Heart left ventricle (tissue), 16 donors: ENCODE measurements at regions not wholly inside any gene's neighbourhood (a gene's known extent, or its start where the extent isn't known, plus 50 kb on each side); places are given as distances from the start of the nearest gene placed in this dataset.

Source experiments
- ATAC-seq, 4 donors: fragments of 200-7000 bp; cut with Tn5 transposase; one replicate each; pipeline ENCODE4 v1.9.1; 2020 to 2022; ENCODE audit warnings: moderate library complexity in 4 of 4, mild to moderate bottlenecking in 3 of 4, moderate number of reproducible peaks in 1 of 4
- DNase-seq, 5 donors: peaks; one replicate each; pipeline ENCODE4 v3.0.0-alpha.2; 2020
- H3K27ac ChIP-seq, 12 donors: fragments of 200-600 bp; sonication (generic) in 4 of 12; one replicate each; pipeline versions ENCODE4 v1.5.0 to v1.8.0; 2016 to 2022; ENCODE audit warnings: mild to moderate bottlenecking in 2 of 12
- H3K27me3 ChIP-seq, 9 donors: fragments of 200-600 bp; sonication (generic) in 2 of 9; one replicate each; pipeline versions ENCODE4 v1.5.1 to v1.8.0; 2016 to 2022; ENCODE audit warnings: mild to moderate bottlenecking in 3 of 9
- H3K36me3 ChIP-seq, 9 donors: fragments of 200-600 bp; sonication (generic) in 2 of 9; one replicate each; pipeline versions ENCODE4 v1.5.0 to v1.8.0; 2018 to 2022; ENCODE audit warnings: mild to moderate bottlenecking in 2 of 9
- H3K4me1 ChIP-seq, 12 donors: fragments of 200-600 bp; sonication (generic) in 4 of 12; one replicate each; pipeline versions ENCODE4 v1.5.0 to v1.8.0; 2016 to 2022; ENCODE audit warnings: mild to moderate bottlenecking in 3 of 12
- H3K4me3 ChIP-seq, 12 donors: fragments of 200-600 bp; sonication (generic) in 4 of 12; one replicate each; pipeline versions ENCODE4 v1.5.0 to v1.8.0; 2017 to 2022; ENCODE audit warnings: mild to moderate bottlenecking in 9 of 12, moderate library complexity in 4 of 12
- H3K9me3 ChIP-seq, 12 donors: fragments of 200-600 bp; sonication (generic) in 4 of 12; one replicate each; pipeline versions ENCODE4 v1.5.0 to v1.8.0; 2016 to 2022; ENCODE audit warnings: mild to moderate bottlenecking in 1 of 12
- CTCF ChIP-seq, 12 donors: fragments of 200-600 bp; sonication (generic) in 4 of 12; IDR thresholded peaks; one replicate each; pipeline versions ENCODE4 v1.5.0 to v1.8.0; 2018 to 2022; ENCODE audit warnings: antibody characterized with exemption in 12 of 12, mild to moderate bottlenecking in 5 of 12
- POLR2A ChIP-seq, 2 donors: fragments of 450-650 bp; IDR thresholded peaks; one replicate each; pipeline ENCODE4 v1.6.1; 2017; ENCODE audit warnings: antibody characterized with exemption in 2 of 2, mild to moderate bottlenecking in 2 of 2, moderate library complexity in 2 of 2
- WGBS, 4 donors: extraction: QIAGEN DNeasy Blood & Tissue Kit in 2 of 4; methylation state at CpG; one replicate each; pipeline versions ENCODE4 v1.1.5 to v1.1.7; 2013 to 2018; 5-methylcytosine and 5-hydroxymethylcytosine counted together
- intact Hi-C, 10 donors: fragments of 100-400 bp; cut with DNase I; formaldehyde crosslinking; loops; one replicate each; pipeline versions ENCODE4 v1.11.1 to v1.14.2; 2022
- donor health status: ischemic (EF 13 %, LVEDD 7.1; RV severe dilation, severe dysfunction).
- donor health status: healthy with polysubstance abuse.
- donor health status: DM: no; HTN: yes; CAD: no.
- donor health status: DM: no; HTN: no; CAD: no.
- donor health status: ischemic (EF 25% LVEDD 6.9; RV normal size, moderate dysfunction).
- donor health status: ischemic (EF 25% LVEDD 5.7; RV mildly dilated, moderate dysfunction).
- donor health status: healthy.
- donor health status: DM: yes; HTN: yes; CAD: no.
- donor health status: ischemic (EF 35%, LVEDD 5.7; RV mildly dilated, moderate dysfunction).
- donor health status: nonischemic (EF 11% LVEDD 7.7; RV severe dilation, severe dysfunction).
- donor health status: DM: yes; HTN: yes; CAD: no.
- donor health status: PGD.
- donor health status: ischemic (EF 29% LVEDD 5.4; RV normal size, mild dysfunction).
- donor health status: nonischemic (EF 23%, LVEDD 6.1; RV moderate dilation, normal function).

DNA sequence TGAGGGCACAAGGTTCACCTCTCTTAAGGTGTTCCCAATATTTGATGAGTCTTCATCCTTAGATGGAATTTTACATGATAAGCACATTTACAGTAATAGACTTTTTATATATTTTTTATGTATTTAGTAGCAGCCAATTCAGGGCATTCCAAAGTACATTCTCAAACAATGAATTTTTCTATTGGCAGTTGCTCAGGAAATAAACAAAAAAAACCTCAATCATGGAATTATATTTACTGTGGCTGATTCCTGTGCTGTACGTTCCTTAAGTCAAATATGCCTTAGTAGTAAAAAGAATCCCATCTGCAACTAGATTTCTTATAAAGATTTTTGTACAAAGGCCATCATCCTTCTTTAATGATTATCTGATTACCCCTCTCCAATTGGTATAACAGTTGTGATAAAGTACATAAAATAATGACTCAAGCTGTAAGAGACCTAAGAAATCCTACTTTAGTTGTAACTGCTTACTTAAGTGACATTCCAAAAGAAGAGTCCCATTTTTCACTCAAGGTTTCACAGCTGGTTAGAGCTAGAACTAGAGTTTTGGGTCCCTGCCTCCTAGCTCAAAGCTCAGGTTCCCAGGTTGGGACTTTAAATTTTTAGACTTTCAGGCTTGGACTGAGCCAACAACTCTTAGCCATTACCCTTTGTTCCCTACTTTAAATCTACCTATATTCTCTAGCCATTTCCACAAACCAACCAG lies 152.7 kb downstream of the FHIP1A start:
- ATAC-seq, result no peak
- H3K36me3 ChIP-seq, result no peaks in the 10 kb centered on the region
- no peak overlapping the region for H3K4me3 ChIP-seq
- intact Hi-C loops, result loop anchor here in 1 of 10 donors (10.0 kb wide), 1 partner anchor 373 kb away; no protein-coding TSS in a partner anchor
- no peak for TF ChIP-seq POLR2A (IDR thresholded peaks at IDR 0.05)
- TF ChIP-seq CTCF (IDR thresholded peaks at IDR 0.05), result no peak
- H3K27ac ChIP-seq, result no peak overlapping the region
- 36 to 64% (median 47%) methylated on average over 1 of the region's 1 CpG for WGBS, 4 donors
- H3K27me3 ChIP-seq, result no peaks in the 10 kb centered on the region
- H3K4me1 ChIP-seq, result no peaks in the 10 kb centered on the region
- no peak for DNase-seq
- no peaks in the 10 kb centered on the region for H3K9me3 ChIP-seq

DNA sequence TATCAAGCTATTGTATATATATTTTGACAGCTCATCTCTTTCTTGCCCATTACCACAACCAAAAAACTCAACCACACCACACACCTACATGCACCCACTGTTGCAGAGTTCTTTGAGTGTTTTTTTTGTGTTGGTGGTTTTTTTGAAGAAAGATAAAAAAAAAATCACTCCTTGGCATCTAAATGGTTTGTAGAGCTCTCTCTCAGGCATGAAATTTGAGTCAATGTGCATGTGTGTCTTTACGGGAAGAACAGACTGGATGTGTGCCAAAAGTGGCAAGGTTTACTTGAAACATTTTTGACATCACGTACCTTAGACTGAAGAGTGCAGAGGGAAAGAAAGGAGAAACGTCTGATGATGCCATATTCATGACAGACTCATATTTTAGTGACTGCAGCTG lies 154.2 kb downstream of the FHIP1A start:
- Histone ChIP-seq H3K4me3 (no peak overlapping the region), H3K27me3 (no peaks in the 10 kb centered on the region), H3K4me1 (no peaks in the 10 kb centered on the region), H3K27ac (no peak overlapping the region), H3K36me3 (no peaks in the 10 kb centered on the region), H3K9me3 (no peaks in the 10 kb centered on the region)
- DNase-seq, result no peak
- TF ChIP-seq POLR2A (IDR thresholded peaks at IDR 0.05), result no peak
- no peak for TF ChIP-seq CTCF (IDR thresholded peaks at IDR 0.05)
- 23 to 33% (median 28%) methylated on average over 3 of the region's 3 CpGs for WGBS, 4 donors
- ATAC-seq, result no peak
- intact Hi-C loops, result loop anchor here in 1 of 10 donors (10.0 kb wide), 1 partner anchor 372 kb away; no protein-coding TSS in a partner anchor

GRCh38 chr4:151564321-151564720 lies 155.3 kb downstream of the FHIP1A start:
- Histone ChIP-seq H3K4me1 (peaks cover 0 to 2% (median 0%) of the 10 kb centered on the region in 12 donors), H3K36me3 (no peaks in the 10 kb centered on the region), H3K27me3 (no peaks in the 10 kb centered on the region), H3K9me3 (no peaks in the 10 kb centered on the region), H3K4me3 (no peak overlapping the region), H3K27ac (no peak overlapping the region)
- intact Hi-C loops, result loop anchor here in 1 of 10 donors (10.0 kb wide), 1 partner anchor 370 kb away; no protein-coding TSS in a partner anchor
- ATAC-seq (no peak), DNase-seq (no peak)
- WGBS, 4 donors, result 86 to 96% (median 92%) methylated on average over 2 of the region's 2 CpGs
- no peak for TF ChIP-seq POLR2A (IDR thresholded peaks at IDR 0.05)
- no peak for TF ChIP-seq CTCF (IDR thresholded peaks at IDR 0.05)

GRCh38 chr4:151565583-151565982 lies 156.6 kb downstream of the FHIP1A start:
- WGBS, 4 donors, result 81 to 91% (median 85%) methylated on average over 3 of the region's 3 CpGs
- intact Hi-C loops, result loop anchor here in 1 of 10 donors (10.0 kb wide), 1 partner anchor 369 kb away; no protein-coding TSS in a partner anchor
- H3K27me3 ChIP-seq, result no peaks in the 10 kb centered on the region
- TF ChIP-seq POLR2A (IDR thresholded peaks at IDR 0.05), result no peak
- H3K4me1 ChIP-seq, result peaks cover 0 to 5% (median 0%) of the 10 kb centered on the region in 12 donors
- no peak for DNase-seq
- H3K36me3 ChIP-seq, result no peaks in the 10 kb centered on the region
- H3K9me3 ChIP-seq, result no peaks in the 10 kb centered on the region
- H3K4me3 ChIP-seq, result no peak overlapping the region
- no peak overlapping the region for H3K27ac ChIP-seq
- ATAC-seq, result no peak
